H1 (cell line): ENCODE measurements at regions not wholly inside any gene's neighbourhood (a gene's known extent, or its start where the extent isn't known, plus 50 kb on each side); places are given as distances from the start of the nearest gene placed in this dataset.

Experiments
- CTCF ChIA-PET: fragments of 300-600 bp; sonication (Branson Sonifier 250); formaldehyde crosslinking; loops from one replicate; lab custom pipeline; 2021; ENCODE audit not compliant: partially characterized antibody; lab: Charles Lee
- POLR2A ChIA-PET: fragments of 300-600 bp; sonication (Branson Sonifier 250); formaldehyde crosslinking; loops from one replicate; lab custom pipeline; 2021; ENCODE audit warnings: inconsistent platforms; ENCODE audit not compliant: partially characterized antibody; lab: Charles Lee
- DNase-seq, 2 experiments: peaks; one replicate each; pipeline versions ENCODE4 v3.0.0 to v3.0.0-alpha.2; 2010 to 2022; ENCODE audit warnings: low spot score in 2 of 2, low read depth in 1 of 2, mixed read lengths in 1 of 2
- FAIRE-seq: peaks from 2 replicates; lab custom pipeline; 2011; peaks lifted over from hg19 to GRCh38; lab: Jason Lieb, UNC
- H2AFZ ChIP-seq: 2 replicates; pipeline ENCODE4 v1.8.1; 2012; ENCODE audit warnings: low read length, inconsistent platforms
- H2AK5ac ChIP-seq: 2 replicates; pipeline ENCODE4 v1.6.1; 2013; ENCODE audit warnings: low read depth, low read length
- H2BK120ac ChIP-seq: replicated peaks from 2 replicates; pipeline ENCODE3; 2013; ENCODE audit warnings: low read depth, low read length, inconsistent platforms
- H2BK12ac ChIP-seq: 2 replicates; pipeline ENCODE4 v1.6.1; 2013; ENCODE audit warnings: low read depth, low read length
- H2BK15ac ChIP-seq: 2 replicates; pipeline ENCODE4 v1.6.1; 2013; ENCODE audit warnings: low read length
- H2BK20ac ChIP-seq: 2 replicates; pipeline ENCODE4 v1.6.1; 2013; ENCODE audit warnings: low read length
- H2BK5ac ChIP-seq: 2 replicates; pipeline ENCODE4 v1.6.1; 2013; ENCODE audit warnings: low read depth, low read length
- H3K14ac ChIP-seq: 2 replicates; pipeline ENCODE4 v1.6.1; 2013; ENCODE audit warnings: inconsistent platforms; ENCODE audit not compliant: insufficient read length
- H3K18ac ChIP-seq: 2 replicates; pipeline ENCODE4 v1.6.1; 2013; ENCODE audit warnings: low read length; ENCODE audit errors: extremely low read depth
- H3K23ac ChIP-seq: 2 replicates; pipeline ENCODE4 v1.6.1; 2013; ENCODE audit warnings: inconsistent platforms; ENCODE audit not compliant: insufficient read length
- H3K23me2 ChIP-seq: 2 replicates; pipeline ENCODE4 v1.6.1; 2013; ENCODE audit warnings: low read depth, low read length
- H3K27ac ChIP-seq: 2 replicates; pipeline ENCODE4 v1.6.1; 2011; ENCODE audit warnings: low read depth, low read length, inconsistent platforms
- H3K27me3 ChIP-seq, 4 experiments: replicated peaks in 1 of 4; 1 replicate in 1 of 4; 2 replicates in 3 of 4; pipeline versions ENCODE4 v1.6.1 to v1.8.1; 2011 to 2013; ENCODE audit warnings: low read length in 3 of 4, mild to moderate bottlenecking in 3 of 4, inconsistent platforms in 2 of 4, mixed read lengths in 2 of 4, moderate library complexity in 1 of 4; ENCODE audit not compliant: control insufficient read depth in 3 of 4, insufficient read depth in 3 of 4; ENCODE audit errors: extremely low read depth in 1 of 4
- H3K36me3 ChIP-seq, 4 experiments: 2 replicates each; pipeline versions ENCODE4 v1.6.1 to v1.8.1; 2011 to 2013; ENCODE audit warnings: mild to moderate bottlenecking in 4 of 4, low read length in 3 of 4, moderate library complexity in 2 of 4, control low read depth in 1 of 4, inconsistent platforms in 1 of 4; ENCODE audit not compliant: insufficient read depth in 4 of 4, control insufficient read depth in 2 of 4
- H3K4ac ChIP-seq: replicated peaks from 2 replicates; pipeline ENCODE3; 2013; ENCODE audit warnings: low read length, low read depth, mixed read lengths, inconsistent platforms; ENCODE audit not compliant: insufficient read length
- H3K4me1 ChIP-seq, 4 experiments: replicated peaks in 1 of 4; 1 replicate in 1 of 4; 2 replicates in 3 of 4; pipeline versions ENCODE4 v1.6.1 to v1.8.1; 2011 to 2013; ENCODE audit warnings: low read length in 3 of 4, inconsistent platforms in 2 of 4, mixed read lengths in 1 of 4; ENCODE audit not compliant: insufficient read depth in 4 of 4, control insufficient read depth in 3 of 4
- H3K4me2 ChIP-seq, 2 experiments: 2 replicates each; pipeline versions ENCODE4 v1.6.1 to v1.8.1; 2011 to 2013; ENCODE audit warnings: low read depth in 2 of 2, low read length in 2 of 2, control low read depth in 1 of 2, inconsistent platforms in 1 of 2, mild to moderate bottlenecking in 1 of 2; ENCODE audit not compliant: insufficient read depth in 1 of 2
- H3K4me3 ChIP-seq, 4 experiments: fragments of 200-600, 300-600 bp in 1 of 4; sonication (generic), shearing (Covaris generic), sonication (Bioruptor Twin) in 1 of 4; 2 replicates each; pipeline versions ENCODE4 v1.5.1 to v1.8.1; 2011 to 2016; ENCODE audit warnings: low read length in 4 of 4, low read depth in 3 of 4, control low read depth in 2 of 4, inconsistent platforms in 2 of 4, mild to moderate bottlenecking in 2 of 4, mixed read lengths in 1 of 4, moderate library complexity in 1 of 4; ENCODE audit not compliant: insufficient read depth in 2 of 4; ENCODE audit errors: extremely low read depth in 1 of 4
- H3K56ac ChIP-seq: replicated peaks from 2 replicates; pipeline ENCODE3; 2013; ENCODE audit warnings: low read depth, mild to moderate bottlenecking, mixed read lengths, low read length, inconsistent platforms; ENCODE audit not compliant: insufficient read length
- H3K79me1 ChIP-seq: 2 replicates; pipeline ENCODE4 v1.6.1; 2013; ENCODE audit warnings: low read depth, low read length, control low read depth
- H3K79me2 ChIP-seq, 2 experiments: 2 replicates each; pipeline versions ENCODE4 v1.6.1 to v1.8.1; 2012 to 2013; ENCODE audit warnings: low read length in 2 of 2, mild to moderate bottlenecking in 2 of 2, inconsistent platforms in 1 of 2; ENCODE audit not compliant: insufficient read depth in 2 of 2, control insufficient read depth in 1 of 2
- H3K9ac ChIP-seq, 4 experiments: replicated peaks in 1 of 4; 1 replicate in 1 of 4; 2 replicates in 3 of 4; pipeline versions ENCODE4 v1.6.1 to v1.8.1; 2011 to 2013; ENCODE audit warnings: low read depth in 3 of 4, low read length in 3 of 4, control low read depth in 2 of 4, mild to moderate bottlenecking in 2 of 4, moderate library complexity in 2 of 4, inconsistent platforms in 1 of 4; ENCODE audit errors: extremely low read depth in 1 of 4
- H3K9me3 ChIP-seq, 2 experiments: 2 replicates each; pipeline versions ENCODE4 v1.6.1 to v1.8.1; 2012 to 2013; ENCODE audit warnings: mild to moderate bottlenecking in 2 of 2, moderate library complexity in 2 of 2, control low read depth in 1 of 2, inconsistent platforms in 1 of 2, low read depth in 1 of 2, low read length in 1 of 2, mixed read lengths in 1 of 2; ENCODE audit not compliant: insufficient read depth in 2 of 2
- H4K20me1 ChIP-seq, 2 experiments: replicated peaks in 1 of 2; 2 replicates each; pipeline versions ENCODE3 to v1.8.1; 2011 to 2013; ENCODE audit warnings: inconsistent platforms in 2 of 2, low read length in 2 of 2, mild to moderate bottlenecking in 1 of 2; ENCODE audit not compliant: insufficient read depth in 2 of 2, control insufficient read depth in 1 of 2
- H4K5ac ChIP-seq: 2 replicates; pipeline ENCODE4 v1.6.1; 2013; ENCODE audit warnings: low read length, low read depth, mixed read lengths, inconsistent platforms; ENCODE audit not compliant: insufficient read length
- H4K8ac ChIP-seq: 2 replicates; pipeline ENCODE4 v1.8.0; 2013; ENCODE audit warnings: mild to moderate bottlenecking, moderate library complexity, low read length, inconsistent platforms; ENCODE audit not compliant: insufficient read depth; ENCODE audit errors: extremely low read depth
- H4K91ac ChIP-seq: replicated peaks from 2 replicates; pipeline ENCODE3; 2013; ENCODE audit warnings: low read length, mixed read lengths, inconsistent platforms; ENCODE audit not compliant: insufficient read length
- JUND ChIP-seq: IDR thresholded peaks from 2 replicates; pipeline ENCODE4 v1.6.1; 2011; ENCODE audit warnings: mild to moderate bottlenecking, improper control_type of control experiment, low read length
- KDM1A ChIP-seq: fragments of 200-600, 300-600 bp; sonication (generic); IDR thresholded peaks from 2 replicates; pipeline ENCODE4 v1.7.1; 2016; ENCODE audit warnings: mild to moderate bottlenecking, low read length, borderline replicate concordance
- RNF2 ChIP-seq: fragments of 200-900, 300-1000 bp; sonication (generic); IDR thresholded peaks from 2 replicates; pipeline ENCODE4 v1.7.1; 2016; ENCODE audit warnings: borderline replicate concordance, low read depth, mild to moderate bottlenecking, antibody characterized with exemption, low read length; ENCODE audit not compliant: poor library complexity, severe bottlenecking; ENCODE audit errors: missing control alignments
- SIN3A ChIP-seq, 2 experiments: IDR thresholded peaks in 1 of 2; conservative IDR thresholded peaks in 1 of 2; 2 replicates each; pipeline ENCODE4 v1.6.1; 2011 to 2012; ENCODE audit warnings: low read length in 2 of 2, improper control_type of control experiment in 1 of 2, low read depth in 1 of 2, mild to moderate bottlenecking in 1 of 2
- SP1 ChIP-seq: IDR thresholded peaks from 2 replicates; pipeline ENCODE4 v1.6.1; 2011; ENCODE audit warnings: low read depth, low read length
- TAF7 ChIP-seq: optimal IDR thresholded peaks from 2 replicates; pipeline ENCODE3; 2011; ENCODE audit warnings: low read depth, mild to moderate bottlenecking, inconsistent platforms, low read length, moderate library complexity, borderline replicate concordance
- YY1 ChIP-seq: IDR thresholded peaks from 2 replicates; pipeline ENCODE4 v1.6.1; 2011; ENCODE audit warnings: low read depth, mild to moderate bottlenecking, low read length
- WGBS, 2 experiments: shearing (Covaris generic) in 1 of 2; methylation state at CpG; one replicate each; pipeline versions ENCODE4 v1.1.6 to v1.1.7; 2013 to 2015; ENCODE audit warnings: low lambda C conversion rate in 2 of 2, mixed read lengths in 2 of 2, inconsistent platforms in 1 of 2, low coverage in 1 of 2, missing lambda C conversion rate in 1 of 2; ENCODE audit not compliant: insufficient replicate concordance in 2 of 2, insufficient coverage in 1 of 2, insufficient read length in 1 of 2; ENCODE audit errors: extremely low coverage in 1 of 2, missing lambda C conversion rate in 1 of 2; 5-methylcytosine and 5-hydroxymethylcytosine counted together

DNA sequence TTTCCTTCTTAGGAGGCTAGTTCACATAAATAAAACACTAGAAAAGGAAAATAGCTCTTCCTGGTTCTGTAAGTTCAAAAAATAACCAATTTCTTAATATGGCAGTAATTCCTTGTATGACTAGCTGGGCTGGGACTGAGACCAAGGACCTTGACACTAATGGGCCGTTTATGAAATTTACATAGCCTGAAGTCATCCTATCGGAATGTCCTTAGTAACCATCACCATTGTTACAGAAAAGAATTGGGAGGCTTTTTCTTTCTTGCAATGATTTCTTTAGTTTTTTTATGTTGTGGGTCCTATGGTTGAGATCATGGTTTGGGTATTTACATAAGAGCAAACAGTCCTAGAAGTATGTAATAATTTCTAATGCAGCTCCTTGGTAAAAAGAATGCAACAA is 87.1 kb upstream of the HDAC9 start:
- no peak overlapping the region for H4K91ac ChIP-seq
- H3K23ac ChIP-seq = no peak overlapping the region
- H2BK20ac ChIP-seq = no peak overlapping the region
- H3K79me2 ChIP-seq = no peaks in the 10 kb centered on the region
- H3K56ac ChIP-seq = no peak overlapping the region
- H3K4me2 ChIP-seq = no peak overlapping the region
- H3K14ac ChIP-seq = no peak overlapping the region
- H3K4ac ChIP-seq = no peak overlapping the region
- no peak overlapping the region for H2BK15ac ChIP-seq
- no peak overlapping the region for H2AFZ ChIP-seq
- no peak overlapping the region for H2BK12ac ChIP-seq
- no peaks in the 10 kb centered on the region for H3K23me2 ChIP-seq
- H3K4me1 ChIP-seq = peaks cover 0 to 5% (median 0%) of the 10 kb centered on the region in 4 experiments; a peak in 2 of 7 replicates
- H2AK5ac ChIP-seq = no peak overlapping the region
- no peaks in the 10 kb centered on the region for H3K36me3 ChIP-seq
- no peak overlapping the region for H4K8ac ChIP-seq
- H3K18ac ChIP-seq = no peak overlapping the region
- whole genome bisulfite sequencing, 2 experiments = 63% methylated on average over 2 of the region's 2 CpGs; no CpG with 5 or more reads in 1 of the 2 experiments
- H3K9me3 ChIP-seq = no peaks in the 10 kb centered on the region
- ChIA-PET CTCF (interaction anchor here (1.2 kb wide), 1 partner anchor 12 kb away, joined by 4 read pairs; no protein-coding TSS in a partner anchor), POLR2A (interaction anchor here (1.2 to 1.5 kb wide), 2 partner anchors 20 to 88 kb away, joined by 3 to 4 read pairs; no protein-coding TSS in a partner anchor)
- no peak overlapping the region for H2BK120ac ChIP-seq
- DNase-seq = no peak
- FAIRE-seq = peak; percentile 36
- no peak overlapping the region for H2BK5ac ChIP-seq
- no peak overlapping the region for H3K4me3 ChIP-seq
- no peak overlapping the region for H3K9ac ChIP-seq
- no peaks in the 10 kb centered on the region for H3K79me1 ChIP-seq
- no peaks in the 10 kb centered on the region for H3K27me3 ChIP-seq
- H4K20me1 ChIP-seq = no peaks in the 10 kb centered on the region
- no peak overlapping the region for H4K5ac ChIP-seq
- H3K27ac ChIP-seq = no peak overlapping the region
- TF ChIP-seq TAF7 = no peak
- no peak for TF ChIP-seq YY1
- no peak for TF ChIP-seq SP1
- TF ChIP-seq JUND = peak; percentile 72; the same call in 1 of the 2 replicates
- TF ChIP-seq RNF2 = no peak
- no peak for TF ChIP-seq KDM1A
- TF ChIP-seq SIN3A (conservative IDR thresholded peaks at IDR 0.05 in 1 of 2, IDR thresholded peaks at IDR 0.05 in 1 of 2; ENCODE audit: low read depth in 1 of 2, low read length in 2 of 2) = no peak
